ENCODE measurements at regions not wholly inside any gene's neighbourhood (a gene's known extent, or its start where the extent isn't known, plus 50 kb on each side); places are given as distances from the start of the nearest gene placed in this dataset.

GRCh38 chr6:40319124-40319523 is 268.0 kb downstream of the LRFN2 start:
- DNase-seq (no peak), ATAC-seq (no peak)
- TF ChIP-seq POLR2A (IDR thresholded peaks at IDR 0.05) (no peak), CTCF (IDR thresholded peaks at IDR 0.05) (no peak)
- Histone ChIP-seq H3K4me3 (no peak overlapping the region), H3K4me1 (no peaks in the 10 kb centered on the region), H3K36me3 (replicated peaks in 1 of 2; ENCODE audit: insufficient read depth in 1 of 2, low read depth in 2 of 2) (no peaks in the 10 kb centered on the region), H3K27ac (no peak overlapping the region), H3K9me3 (no peaks in the 10 kb centered on the region), H3K27me3 (no peaks in the 10 kb centered on the region)
- intact Hi-C loops (cut with DNase I) = no loop called here

- DNase-seq = no peak
These were observed 272.1 kb downstream of the LRFN2 start for GRCh38 chr6:40315060-40315459.

GRCh38 chr6:40313582-40313981 is 273.6 kb downstream of the LRFN2 start:
- Histone ChIP-seq H3K4me1 (peaks cover 1% of the 10 kb centered on the region), H3K36me3 (replicated peaks in 1 of 2; ENCODE audit: insufficient read depth in 1 of 2, low read depth in 2 of 2) (no peaks in the 10 kb centered on the region), H3K4me3 (no peak overlapping the region), H3K27me3 (no peaks in the 10 kb centered on the region), H3K27ac (no peak overlapping the region), H3K9me3 (no peaks in the 10 kb centered on the region)
- no peak for ATAC-seq
- intact Hi-C loops (cut with DNase I) = no loop called here
- no peak for TF ChIP-seq CTCF (IDR thresholded peaks at IDR 0.05)
- TF ChIP-seq POLR2A (IDR thresholded peaks at IDR 0.05) = no peak
- DNase-seq = no peak

More at GRCh38 chr6:40315060-40315459, 272.1 kb downstream of the LRFN2 start:
- TF ChIP-seq POLR2A (IDR thresholded peaks at IDR 0.05) = no peak
- no peak for TF ChIP-seq CTCF (IDR thresholded peaks at IDR 0.05)
- H3K27ac ChIP-seq = no peak overlapping the region
- no peak for ATAC-seq
- intact Hi-C loops (cut with DNase I) = no loop called here
- no peaks in the 10 kb centered on the region for H3K36me3 ChIP-seq (replicated peaks in 1 of 2; ENCODE audit: insufficient read depth in 1 of 2, low read depth in 2 of 2)
- H3K9me3 ChIP-seq = no peaks in the 10 kb centered on the region
- no peaks in the 10 kb centered on the region for H3K4me1 ChIP-seq
- 86% methylated on average over 5 of the region's 5 CpGs for WGBS, 2 donors
- H3K27me3 ChIP-seq = no peaks in the 10 kb centered on the region
- H3K4me3 ChIP-seq = no peak overlapping the region

DNA sequence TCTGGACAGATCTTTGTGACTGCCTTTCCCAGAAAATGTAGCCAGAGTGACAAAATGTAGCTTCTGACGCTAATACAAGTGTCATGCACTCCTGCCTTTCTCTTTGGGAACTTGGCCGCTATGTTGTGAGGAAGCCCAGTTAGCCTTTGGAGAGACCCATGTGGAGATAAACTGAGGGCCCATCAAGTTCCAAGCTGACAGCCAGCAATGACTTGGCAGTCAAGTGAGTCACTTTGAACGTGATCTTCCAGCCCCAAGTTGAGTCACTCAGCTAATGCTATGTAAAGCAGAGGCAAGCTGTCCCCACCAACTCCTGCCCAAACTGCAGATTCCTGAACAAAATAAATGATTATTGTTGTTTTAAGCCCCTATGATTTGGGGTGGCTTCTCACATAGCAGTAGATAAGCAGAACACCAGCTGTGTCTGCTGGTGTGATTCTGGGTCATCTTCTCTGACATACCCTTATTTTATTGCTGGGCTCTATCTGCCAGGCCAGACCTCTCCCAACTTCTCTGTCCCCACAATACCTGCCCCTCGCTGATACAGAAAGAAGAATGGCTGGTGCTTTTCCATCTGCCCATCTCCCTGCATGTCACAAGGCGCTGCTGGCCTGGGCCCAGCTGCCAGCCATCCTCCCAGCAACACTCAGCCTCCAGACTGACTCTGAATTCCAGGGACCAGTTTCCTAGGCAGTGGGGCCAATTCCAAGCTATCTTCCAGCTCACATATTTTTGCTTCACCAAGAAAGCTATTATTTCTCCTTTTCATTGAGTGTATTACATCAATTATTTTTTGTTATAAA is 274.8 kb downstream of the LRFN2 start:
- H3K4me3 ChIP-seq = no peak overlapping the region
- H3K36me3 ChIP-seq (replicated peaks in 1 of 2; ENCODE audit: insufficient read depth in 1 of 2, low read depth in 2 of 2) = no peaks in the 10 kb centered on the region
- intact Hi-C loops (cut with DNase I) = no loop called here
- WGBS, 2 donors = 80 to 83% methylated on average over 5 of the region's 5 CpGs
- H3K4me1 ChIP-seq = peaks cover 5% of the 10 kb centered on the region
- H3K27ac ChIP-seq = no peak overlapping the region
- no peaks in the 10 kb centered on the region for H3K27me3 ChIP-seq
- TF ChIP-seq POLR2A (IDR thresholded peaks at IDR 0.05) (no peak), CTCF (IDR thresholded peaks at IDR 0.05) (no peak)
- no peaks in the 10 kb centered on the region for H3K9me3 ChIP-seq
- no peak for DNase-seq
- no peak for ATAC-seq
